Liver (tissue), 8 donors: ENCODE measurements at regions not wholly inside any gene's neighbourhood (a gene's known extent, or its start where the extent isn't known, plus 50 kb on each side); places are given as distances from the start of the nearest gene placed in this dataset.
"Not testable (repeated sequence)": the region's sequence is repeated elsewhere in the genome, so short reads cannot be mapped to it uniquely, and the experiment has no call there.

Experiments used
- DNase-seq: peaks from one replicate; pipeline ENCODE4 v3.0.0-alpha.2; 2017; ENCODE audit warnings: low spot score
- H3K27ac ChIP-seq, 2 donors: one replicate each; pipeline ENCODE4 v1.7.0; 2013; ENCODE audit warnings: inconsistent platforms in 2 of 2, low read length in 2 of 2, control low read depth in 1 of 2, low read depth in 1 of 2, mild to moderate bottlenecking in 1 of 2
- H3K27me3 ChIP-seq, 4 donors: one replicate each; pipeline versions ENCODE4 v1.6.1 to v1.7.0; 2013; ENCODE audit warnings: low read length in 3 of 4, inconsistent platforms in 1 of 4, mild to moderate bottlenecking in 1 of 4, moderate library complexity in 1 of 4; ENCODE audit not compliant: control insufficient read depth in 4 of 4, insufficient read depth in 4 of 4
- H3K36me3 ChIP-seq, 4 donors: one replicate each; pipeline versions ENCODE4 v1.6.1 to v1.7.0; 2013; ENCODE audit warnings: low read length in 3 of 4, mild to moderate bottlenecking in 3 of 4, low read depth in 1 of 4, moderate library complexity in 1 of 4; ENCODE audit not compliant: control insufficient read depth in 4 of 4, insufficient read depth in 3 of 4
- H3K4me1 ChIP-seq, 4 donors: one replicate each; pipeline versions ENCODE4 v1.6.1 to v1.7.0; 2013; ENCODE audit warnings: low read length in 3 of 4, mild to moderate bottlenecking in 3 of 4, moderate library complexity in 1 of 4; ENCODE audit not compliant: control insufficient read depth in 4 of 4, insufficient read depth in 4 of 4
- H3K4me3 ChIP-seq, 3 donors: one replicate each; pipeline versions ENCODE4 v1.6.1 to v1.7.0; 2013; ENCODE audit warnings: low read length in 3 of 3, control low read depth in 1 of 3, low read depth in 1 of 3, mild to moderate bottlenecking in 1 of 3
- H3K9ac ChIP-seq, 2 donors: one replicate each; pipeline ENCODE4 v1.7.0; 2013; ENCODE audit warnings: low read length in 2 of 2, mild to moderate bottlenecking in 2 of 2, moderate library complexity in 2 of 2, control low read depth in 1 of 2, low read depth in 1 of 2
- H3K9me3 ChIP-seq, 4 donors: one replicate each; pipeline versions ENCODE4 v1.6.1 to v1.7.0; 2013; ENCODE audit warnings: low read length in 3 of 4; ENCODE audit not compliant: control insufficient read depth in 4 of 4
- ATF3 ChIP-seq: IDR thresholded peaks from 2 replicates; pipeline ENCODE4 v1.6.1; 2016; ENCODE audit warnings: antibody characterized with exemption
- CTCF ChIP-seq: fragments of 150-350 bp; IDR thresholded peaks from 2 replicates; pipeline ENCODE4 v1.5.1; 2017; ENCODE audit warnings: improper control_type of control experiment, low read depth, low read length; ENCODE audit not compliant: missing input control
- FOXA1 ChIP-seq: IDR thresholded peaks from 2 replicates; pipeline ENCODE4 v1.6.1; 2016; ENCODE audit warnings: antibody characterized with exemption
- FOXA2 ChIP-seq: IDR thresholded peaks from 2 replicates; pipeline ENCODE4 v1.6.1; 2016; ENCODE audit warnings: antibody characterized with exemption
- GABPA ChIP-seq, 2 donors: IDR thresholded peaks in 1 of 2; conservative IDR thresholded peaks in 1 of 2; 2 replicates each; pipeline ENCODE4 v1.6.1; 2016; ENCODE audit warnings: antibody characterized with exemption in 2 of 2, mild to moderate bottlenecking in 1 of 2, moderate library complexity in 1 of 2
- HNF4A ChIP-seq, 2 donors: conservative IDR thresholded peaks; 2 replicates each; pipeline ENCODE4 v1.6.1; 2016; ENCODE audit warnings: antibody characterized with exemption in 2 of 2, mild to moderate bottlenecking in 2 of 2
- HNF4G ChIP-seq: IDR thresholded peaks from 2 replicates; pipeline ENCODE4 v1.6.1; 2016; ENCODE audit warnings: antibody characterized with exemption
- JUND ChIP-seq, 2 donors: IDR thresholded peaks; 2 replicates each; pipeline ENCODE4 v1.6.1; 2016; ENCODE audit warnings: antibody characterized with exemption in 2 of 2
- MAX ChIP-seq: IDR thresholded peaks from 2 replicates; pipeline ENCODE4 v1.6.1; 2016; ENCODE audit warnings: antibody characterized with exemption
- NR2F2 ChIP-seq: IDR thresholded peaks from 2 replicates; pipeline ENCODE4 v1.6.1; 2016; ENCODE audit warnings: antibody characterized with exemption
- RAD21 ChIP-seq, 2 donors: IDR thresholded peaks; 2 replicates each; pipeline ENCODE4 v1.6.1; 2016; ENCODE audit warnings: antibody characterized with exemption in 2 of 2, mild to moderate bottlenecking in 2 of 2
- REST ChIP-seq: IDR thresholded peaks from 2 replicates; pipeline ENCODE4 v1.6.1; 2016; ENCODE audit warnings: antibody characterized with exemption, mild to moderate bottlenecking
- RXRA ChIP-seq, 2 donors: IDR thresholded peaks; 2 replicates each; pipeline ENCODE4 v1.6.1; 2017 to 2018; ENCODE audit warnings: antibody characterized with exemption in 2 of 2, mild to moderate bottlenecking in 1 of 2
- SP1 ChIP-seq: IDR thresholded peaks from 2 replicates; pipeline ENCODE4 v1.6.1; 2018; ENCODE audit warnings: antibody characterized with exemption, mild to moderate bottlenecking
- YY1 ChIP-seq: IDR thresholded peaks from 2 replicates; pipeline ENCODE4 v1.6.1; 2016; ENCODE audit warnings: antibody characterized with exemption, mild to moderate bottlenecking
- WGBS: extraction: QIAGEN DNeasy Blood & Tissue Kit; methylation state at CpG from one replicate; pipeline ENCODE4 v1.1.7; 2013; 5-methylcytosine and 5-hydroxymethylcytosine counted together
- donor health status: healthy.
- donor health status: healthy.
- donor health status: healthy.
- donor health status: healthy.
- donor health status: healthy.

GRCh38 chr20:48505066-48505465 is 322.7 kb downstream of the PREX1 start:
- not testable (repeated sequence) for H3K4me3 ChIP-seq, H3K36me3 ChIP-seq, H3K27me3 ChIP-seq, DNase-seq, H3K27ac ChIP-seq, H3K9ac ChIP-seq, H3K9me3 ChIP-seq, H3K4me1 ChIP-seq
- 72% methylated on average over 12 of the region's 12 CpGs for WGBS

GRCh38 chr20:48503166-48503815 is 324.5 kb downstream of the PREX1 start:
- Histone ChIP-seq H3K36me3 (no peaks in the 10 kb centered on the region), H3K27me3 (no peaks in the 10 kb centered on the region), H3K9ac (no peak overlapping the region), H3K27ac (no peak overlapping the region), H3K4me1 (no peaks in the 10 kb centered on the region), H3K9me3 (no peaks in the 10 kb centered on the region), H3K4me3 (no peak overlapping the region)
- WGBS: 64% methylated on average over 14 of the region's 14 CpGs
- DNase-seq: no peak
- TF ChIP-seq JUND (IDR thresholded peaks at IDR 0.05) (no peak), HNF4G (no peak), FOXA1 (no peak), NR2F2 (no peak), RAD21 (IDR thresholded peaks at IDR 0.05) (no peak), ATF3 (no peak), HNF4A (conservative IDR thresholded peaks at IDR 0.05) (no peak), CTCF (no peak), MAX (no peak)

- WGBS: 84% methylated on average over 9 of the region's 9 CpGs
- TF ChIP-seq RAD21 (IDR thresholded peaks at IDR 0.05): no peak
- no peak for TF ChIP-seq HNF4G
- TF ChIP-seq NR2F2: no peak
- TF ChIP-seq SP1: no peak
- TF ChIP-seq GABPA (IDR thresholded peaks at IDR 0.05 in 1 of 2, conservative IDR thresholded peaks at IDR 0.05 in 1 of 2): no peak
- TF ChIP-seq CTCF: no peak
- no peak for TF ChIP-seq ATF3
- no peak for TF ChIP-seq RXRA (IDR thresholded peaks at IDR 0.05)
- no peak for TF ChIP-seq REST
- TF ChIP-seq YY1: no peak
- no peak for TF ChIP-seq FOXA2
- H3K27me3 ChIP-seq: no peaks in the 10 kb centered on the region
- no peak overlapping the region for H3K4me3 ChIP-seq
- H3K36me3 ChIP-seq: no peaks in the 10 kb centered on the region
- no peaks in the 10 kb centered on the region for H3K9me3 ChIP-seq
- H3K27ac ChIP-seq: no peak overlapping the region
- no peaks in the 10 kb centered on the region for H3K4me1 ChIP-seq
- H3K9ac ChIP-seq: no peak overlapping the region
- DNase-seq: no peak
Measured at GRCh38 chr20:48502758-48503157, 325.0 kb downstream of the PREX1 start.
